ENCODE measurements at regions not wholly inside any gene's neighbourhood (a gene's known extent, or its start where the extent isn't known, plus 50 kb on each side); places are given as distances from the start of the nearest gene placed in this dataset.

- no peak overlapping the region for H3K27ac ChIP-seq
- intact Hi-C loops (cut with DNase I) = no loop called here
- TF ChIP-seq POLR2A (IDR thresholded peaks at IDR 0.05) (no peak), CTCF (IDR thresholded peaks at IDR 0.05) (no peak), POLR2AphosphoS5 (IDR thresholded peaks at IDR 0.05; ENCODE audit: insufficient read depth in 1 of 2, low read depth in 1 of 2) (no peak)
- H3K36me3 ChIP-seq = no peaks in the 10 kb centered on the region
- DNase-seq (ENCODE audit: extremely low spot score in 2 of 2) = no peak
- H3K27me3 ChIP-seq = no peaks in the 10 kb centered on the region
- H3K9me3 ChIP-seq = no peaks in the 10 kb centered on the region
- no peaks in the 10 kb centered on the region for H3K4me1 ChIP-seq
- no peak overlapping the region for H3K4me3 ChIP-seq
Measured at GRCh38 chr10:106214243-106214642, 950.3 kb downstream of the SORCS1 start.

DNA sequence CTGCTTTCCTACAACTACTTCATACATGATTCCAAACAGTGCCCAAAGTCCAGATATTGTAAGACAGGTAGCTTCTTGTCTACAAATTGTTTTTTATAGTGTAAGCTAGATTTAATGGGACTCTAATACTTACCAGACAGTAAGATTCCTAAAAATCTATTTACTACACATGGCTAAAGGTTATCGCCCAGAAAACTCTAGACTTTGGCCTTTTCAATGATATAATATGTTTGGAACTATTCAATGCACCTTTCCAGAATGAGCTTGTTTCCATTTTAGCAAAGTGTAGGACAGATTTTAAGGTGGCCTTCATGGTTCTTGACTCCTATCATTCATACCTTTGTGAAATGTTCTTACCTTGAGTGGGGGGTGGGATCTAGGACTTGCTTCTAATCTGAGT, 951.0 kb downstream of the SORCS1 start:
- H3K4me1 ChIP-seq = no peaks in the 10 kb centered on the region
- no peaks in the 10 kb centered on the region for H3K9me3 ChIP-seq
- intact Hi-C loops (cut with DNase I) = no loop called here
- no peak for TF ChIP-seq POLR2A (IDR thresholded peaks at IDR 0.05)
- TF ChIP-seq POLR2AphosphoS5 (IDR thresholded peaks at IDR 0.05; ENCODE audit: insufficient read depth in 1 of 2, low read depth in 1 of 2) = no peak
- TF ChIP-seq CTCF (IDR thresholded peaks at IDR 0.05) = no peak
- no peak overlapping the region for H3K4me3 ChIP-seq
- DNase-seq (ENCODE audit: extremely low spot score in 2 of 2) = no peak
- no peaks in the 10 kb centered on the region for H3K27me3 ChIP-seq
- no peaks in the 10 kb centered on the region for H3K36me3 ChIP-seq
- H3K27ac ChIP-seq = no peak overlapping the region

DNA sequence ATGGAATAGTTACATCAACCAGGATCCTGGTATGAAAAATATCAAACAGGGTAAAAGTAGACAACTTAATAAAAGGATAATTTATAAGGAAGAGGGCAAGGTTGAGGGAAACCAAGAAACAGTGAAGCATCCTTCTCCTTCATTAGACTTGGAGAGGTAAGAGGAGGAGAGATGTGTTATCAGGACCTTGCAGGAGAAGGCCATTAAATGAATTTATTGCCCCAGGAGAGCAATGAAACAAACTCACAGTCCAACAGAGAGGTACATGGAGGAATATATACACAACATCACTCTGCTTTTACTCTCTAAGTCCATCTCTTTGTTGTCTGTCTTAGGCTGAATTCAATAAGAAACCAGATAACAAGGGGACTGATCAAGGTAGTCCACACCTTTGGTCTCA, 966.2 kb downstream of the SORCS1 start:
- no peak for DNase-seq (ENCODE audit: extremely low spot score in 2 of 2)
- no peaks in the 10 kb centered on the region for H3K27me3 ChIP-seq
- TF ChIP-seq POLR2A (IDR thresholded peaks at IDR 0.05) (no peak), POLR2AphosphoS5 (IDR thresholded peaks at IDR 0.05; ENCODE audit: insufficient read depth in 1 of 2, low read depth in 1 of 2) (no peak), CTCF (IDR thresholded peaks at IDR 0.05) (no peak)
- H3K4me1 ChIP-seq = no peaks in the 10 kb centered on the region
- H3K4me3 ChIP-seq = no peak overlapping the region
- no peak overlapping the region for H3K27ac ChIP-seq
- no peaks in the 10 kb centered on the region for H3K36me3 ChIP-seq
- H3K9me3 ChIP-seq = no peaks in the 10 kb centered on the region
- intact Hi-C loops (cut with DNase I) = no loop called here

- intact Hi-C loops (cut with DNase I) = no loop called here
- Histone ChIP-seq H3K9me3 (no peaks in the 10 kb centered on the region), H3K4me3 (no peak overlapping the region), H3K36me3 (no peaks in the 10 kb centered on the region), H3K4me1 (no peaks in the 10 kb centered on the region), H3K27ac (no peak overlapping the region), H3K27me3 (no peaks in the 10 kb centered on the region)
- DNase-seq (ENCODE audit: extremely low spot score in 2 of 2) = no peak
- no peak for TF ChIP-seq CTCF (IDR thresholded peaks at IDR 0.05)
- no peak for TF ChIP-seq POLR2A (IDR thresholded peaks at IDR 0.05)
- no peak for TF ChIP-seq POLR2AphosphoS5 (IDR thresholded peaks at IDR 0.05; ENCODE audit: insufficient read depth in 1 of 2, low read depth in 1 of 2)
Measured at GRCh38 chr10:106189292-106189691, 975.2 kb downstream of the SORCS1 start.

- H3K4me1 ChIP-seq = no peaks in the 10 kb centered on the region
- no peaks in the 10 kb centered on the region for H3K36me3 ChIP-seq
- no peak overlapping the region for H3K4me3 ChIP-seq
- H3K27ac ChIP-seq = no peak overlapping the region
- H3K27me3 ChIP-seq = no peaks in the 10 kb centered on the region
- DNase-seq (ENCODE audit: extremely low spot score in 2 of 2) = no peak
- intact Hi-C loops (cut with DNase I) = no loop called here
- no peak for TF ChIP-seq POLR2AphosphoS5 (IDR thresholded peaks at IDR 0.05; ENCODE audit: insufficient read depth in 1 of 2, low read depth in 1 of 2)
- TF ChIP-seq CTCF (IDR thresholded peaks at IDR 0.05) = no peak
- no peak for TF ChIP-seq POLR2A (IDR thresholded peaks at IDR 0.05)
- no peaks in the 10 kb centered on the region for H3K9me3 ChIP-seq
Measured at GRCh38 chr10:106185951-106186350, 978.6 kb downstream of the SORCS1 start.
